ENCODE measurements at regions not wholly inside any gene's neighbourhood (a gene's known extent, or its start where the extent isn't known, plus 50 kb on each side); places are given as distances from the start of the nearest gene placed in this dataset.
"Not testable (repeated sequence)": the region's sequence is repeated elsewhere in the genome, so short reads cannot be mapped to it uniquely, and the experiment has no call there.

DNA sequence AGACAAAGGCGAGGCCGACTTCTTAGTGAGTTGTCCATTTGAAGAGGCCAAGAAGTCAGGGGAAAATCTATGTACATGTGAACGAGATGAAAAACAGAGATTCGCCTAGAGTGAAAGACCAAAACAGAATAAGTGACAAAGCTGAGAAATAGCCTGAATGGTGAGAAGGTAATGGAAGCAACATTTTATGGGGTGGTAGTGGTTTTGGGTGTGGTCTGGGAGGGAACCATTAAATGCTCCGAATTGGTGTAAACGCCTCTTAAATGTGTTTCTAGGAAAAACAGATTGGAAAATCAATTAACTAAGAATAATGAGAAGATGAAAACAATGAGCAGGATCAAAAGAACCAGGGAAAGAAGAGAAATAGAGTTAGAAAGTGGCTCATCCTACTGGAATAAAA lies 83.8 kb upstream of the MANSC4 start:
- Histone ChIP-seq H3K9me3 (ENCODE audit: control insufficient read depth in 2 of 3, insufficient read depth in 1 of 3, low read length in 3 of 3) (no peaks in the 10 kb centered on the region), H3K36me3 (ENCODE audit: control insufficient read depth in 2 of 3, insufficient read depth in 3 of 3, low read length in 3 of 3) (no peaks in the 10 kb centered on the region), H3K4me3 (ENCODE audit: low read length in 3 of 3) (no peak overlapping the region), H3K27ac (ENCODE audit: low read depth in 2 of 2, low read length in 2 of 2) (no peak overlapping the region), H3K27me3 (ENCODE audit: control insufficient read depth, insufficient read depth, low read length) (no peaks in the 10 kb centered on the region), H3K4me1 (ENCODE audit: control insufficient read depth in 2 of 3, insufficient read depth in 2 of 3, low read depth in 1 of 3, low read length in 3 of 3) (no peaks in the 10 kb centered on the region), H3K9ac (ENCODE audit: low read length in 3 of 3) (no peak overlapping the region)
- TF ChIP-seq, protein P1, sequence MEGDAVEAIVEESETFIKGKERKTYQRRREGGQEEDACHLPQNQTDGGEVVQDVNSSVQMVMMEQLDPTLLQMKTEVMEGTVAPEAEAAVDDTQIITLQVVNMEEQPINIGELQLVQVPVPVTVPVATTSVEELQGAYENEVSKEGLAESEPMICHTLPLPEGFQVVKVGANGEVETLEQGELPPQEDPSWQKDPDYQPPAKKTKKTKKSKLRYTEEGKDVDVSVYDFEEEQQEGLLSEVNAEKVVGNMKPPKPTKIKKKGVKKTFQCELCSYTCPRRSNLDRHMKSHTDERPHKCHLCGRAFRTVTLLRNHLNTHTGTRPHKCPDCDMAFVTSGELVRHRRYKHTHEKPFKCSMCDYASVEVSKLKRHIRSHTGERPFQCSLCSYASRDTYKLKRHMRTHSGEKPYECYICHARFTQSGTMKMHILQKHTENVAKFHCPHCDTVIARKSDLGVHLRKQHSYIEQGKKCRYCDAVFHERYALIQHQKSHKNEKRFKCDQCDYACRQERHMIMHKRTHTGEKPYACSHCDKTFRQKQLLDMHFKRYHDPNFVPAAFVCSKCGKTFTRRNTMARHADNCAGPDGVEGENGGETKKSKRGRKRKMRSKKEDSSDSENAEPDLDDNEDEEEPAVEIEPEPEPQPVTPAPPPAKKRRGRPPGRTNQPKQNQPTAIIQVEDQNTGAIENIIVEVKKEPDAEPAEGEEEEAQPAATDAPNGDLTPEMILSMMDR (IDR thresholded peaks at IDR 0.05; ENCODE audit: borderline replicate concordance, extremely low read depth, insufficient read depth): no peak
- intact Hi-C loops (cut with DNase I): no loop called here
- FAIRE-seq (no peak), DNase-seq (no peak)

GRCh38 chr12:27861428-27862167 lies 81.6 kb upstream of the MANSC4 start:
- FAIRE-seq: no peak
- Histone ChIP-seq H3K36me3 (ENCODE audit: control insufficient read depth in 2 of 3, insufficient read depth in 3 of 3, low read length in 3 of 3) (no peaks in the 10 kb centered on the region), H3K4me1 (ENCODE audit: control insufficient read depth in 2 of 3, insufficient read depth in 2 of 3, low read depth in 1 of 3, low read length in 3 of 3) (no peaks in the 10 kb centered on the region), H3K9me3 (ENCODE audit: control insufficient read depth in 2 of 3, insufficient read depth in 1 of 3, low read length in 3 of 3) (peaks cover 0 to 7% (median 0%) of the 10 kb centered on the region in 3 donors), H3K9ac (ENCODE audit: low read length in 3 of 3) (no peak overlapping the region), H3K27ac (ENCODE audit: low read depth in 2 of 2, low read length in 2 of 2) (no peak overlapping the region), H3K4me3 (ENCODE audit: low read length in 3 of 3) (no peak overlapping the region), H3K27me3 (ENCODE audit: control insufficient read depth, insufficient read depth, low read length) (no peaks in the 10 kb centered on the region)
- DNase-seq: peak in 4 of 5 donors; percentile 52 to 91 (median 64)
- intact Hi-C loops (cut with DNase I): no loop called here
- TF ChIP-seq, protein P1 (IDR thresholded peaks at IDR 0.05; ENCODE audit: borderline replicate concordance, extremely low read depth, insufficient read depth): no peak

GRCh38 chr12:27859648-27860047 lies 79.6 kb upstream of the MANSC4 start:
- H3K9ac ChIP-seq (ENCODE audit: low read length in 3 of 3): no peak overlapping the region
- no peak overlapping the region for H3K4me3 ChIP-seq (ENCODE audit: low read length in 3 of 3)
- TF ChIP-seq, protein P1 (IDR thresholded peaks at IDR 0.05; ENCODE audit: borderline replicate concordance, extremely low read depth, insufficient read depth): no peak
- DNase-seq (no peak), FAIRE-seq (no peak)
- H3K9me3 ChIP-seq (ENCODE audit: control insufficient read depth in 2 of 3, insufficient read depth in 1 of 3, low read length in 3 of 3): peaks cover 0 to 7% (median 0%) of the 10 kb centered on the region in 3 donors
- no peaks in the 10 kb centered on the region for H3K36me3 ChIP-seq (ENCODE audit: control insufficient read depth in 2 of 3, insufficient read depth in 3 of 3, low read length in 3 of 3)
- no peaks in the 10 kb centered on the region for H3K4me1 ChIP-seq (ENCODE audit: control insufficient read depth in 2 of 3, insufficient read depth in 2 of 3, low read depth in 1 of 3, low read length in 3 of 3)
- intact Hi-C loops (cut with DNase I): no loop called here
- no peak overlapping the region for H3K27ac ChIP-seq (ENCODE audit: low read depth in 2 of 2, low read length in 2 of 2)
- no peaks in the 10 kb centered on the region for H3K27me3 ChIP-seq (ENCODE audit: control insufficient read depth, insufficient read depth, low read length)

GRCh38 chr12:27857006-27857405 lies 77.0 kb upstream of the MANSC4 start:
- DNase-seq; H3K4me3 ChIP-seq (ENCODE audit: low read length in 3 of 3); FAIRE-seq; H3K27ac ChIP-seq (ENCODE audit: low read depth in 2 of 2, low read length in 2 of 2); H3K9ac ChIP-seq (ENCODE audit: low read length in 3 of 3); H3K27me3 ChIP-seq (ENCODE audit: control insufficient read depth, insufficient read depth, low read length); H3K9me3 ChIP-seq (ENCODE audit: control insufficient read depth in 2 of 3, insufficient read depth in 1 of 3, low read length in 3 of 3); intact Hi-C loops (cut with DNase I); H3K36me3 ChIP-seq (ENCODE audit: control insufficient read depth in 2 of 3, insufficient read depth in 3 of 3, low read length in 3 of 3); H3K4me1 ChIP-seq (ENCODE audit: control insufficient read depth in 2 of 3, insufficient read depth in 2 of 3, low read depth in 1 of 3, low read length in 3 of 3): not testable (repeated sequence)
